ENCODE measurements at regions not wholly inside any gene's neighbourhood (a gene's known extent, or its start where the extent isn't known, plus 50 kb on each side); places are given as distances from the start of the nearest gene placed in this dataset.

GRCh38 chr4:164464313-164464712 is 289.6 kb upstream of the SMIM31 start:
- no peak overlapping the region for H3K4me3 ChIP-seq (replicated peaks; ENCODE audit: low read depth, low read length)
- DNase-seq (ENCODE audit: extremely low read depth, low read depth): no peak
- TF ChIP-seq CTCF (IDR thresholded peaks at IDR 0.05; ENCODE audit: low read depth, low read length, missing control alignments): no peak

GRCh38 chr4:164467493-164467892 is 286.4 kb upstream of the SMIM31 start:
- no peak for DNase-seq (ENCODE audit: extremely low read depth, low read depth)
- no peak overlapping the region for H3K4me3 ChIP-seq (replicated peaks; ENCODE audit: low read depth, low read length)
- TF ChIP-seq CTCF (IDR thresholded peaks at IDR 0.05; ENCODE audit: low read depth, low read length, missing control alignments): no peak

GRCh38 chr4:164481306-164482091 is 272.4 kb upstream of the SMIM31 start:
- no peak for TF ChIP-seq CTCF (IDR thresholded peaks at IDR 0.05; ENCODE audit: low read depth, low read length, missing control alignments)
- H3K4me3 ChIP-seq (replicated peaks; ENCODE audit: low read depth, low read length): no peak overlapping the region
- no peak for DNase-seq (ENCODE audit: extremely low read depth, low read depth)

GRCh38 chr4:164482092-164482404 is 271.9 kb upstream of the SMIM31 start:
- TF ChIP-seq CTCF (IDR thresholded peaks at IDR 0.05; ENCODE audit: low read depth, low read length, missing control alignments): no peak
- no peak for DNase-seq (ENCODE audit: extremely low read depth, low read depth)
- no peak overlapping the region for H3K4me3 ChIP-seq (replicated peaks; ENCODE audit: low read depth, low read length)

GRCh38 chr4:164482758-164483157 is 271.2 kb upstream of the SMIM31 start:
- no peak for DNase-seq (ENCODE audit: extremely low read depth, low read depth)
- no peak overlapping the region for H3K4me3 ChIP-seq (replicated peaks; ENCODE audit: low read depth, low read length)
- TF ChIP-seq CTCF (IDR thresholded peaks at IDR 0.05; ENCODE audit: low read depth, low read length, missing control alignments): no peak

GRCh38 chr4:164483711-164484110 is 270.2 kb upstream of the SMIM31 start:
- DNase-seq (ENCODE audit: extremely low read depth, low read depth): no peak
- no peak overlapping the region for H3K4me3 ChIP-seq (replicated peaks; ENCODE audit: low read depth, low read length)
- TF ChIP-seq CTCF (IDR thresholded peaks at IDR 0.05; ENCODE audit: low read depth, low read length, missing control alignments): no peak

- H3K4me3 ChIP-seq (replicated peaks; ENCODE audit: low read depth, low read length): no peak overlapping the region
- DNase-seq (ENCODE audit: extremely low read depth, low read depth): no peak
- TF ChIP-seq CTCF (IDR thresholded peaks at IDR 0.05; ENCODE audit: low read depth, low read length, missing control alignments): no peak
Observed at GRCh38 chr4:164484551-164484950, 269.4 kb upstream of the SMIM31 start.
